Prostate gland (tissue), 2 donors: ENCODE measurements at regions not wholly inside any gene's neighbourhood (a gene's known extent, or its start where the extent isn't known, plus 50 kb on each side); places are given as distances from the start of the nearest gene placed in this dataset.

Experiments
- DNase-seq: peaks from one replicate; pipeline ENCODE4 v3.0.0-alpha.2; 2019; ENCODE audit warnings: low spot score
- H3K27ac ChIP-seq, 2 donors: fragments of 200-600 bp; sonication (generic); 2 replicates each; pipeline ENCODE4 v1.5.1; 2017 to 2019
- H3K27me3 ChIP-seq: fragments of 200-600 bp; sonication (generic); replicated peaks from 2 replicates; pipeline ENCODE4 v1.5.1; 2019; ENCODE audit not compliant: insufficient read depth
- H3K36me3 ChIP-seq, 2 donors: fragments of 200-600 bp; sonication (generic); 1 replicate in 1 of 2; 2 replicates in 1 of 2; pipeline versions ENCODE4 v1.5.1 to v1.8.1; 2017 to 2019
- H3K4me1 ChIP-seq: fragments of 200-600 bp; sonication (generic); replicated peaks from 2 replicates; pipeline ENCODE4 v1.5.1; 2019
- H3K4me3 ChIP-seq, 2 donors: fragments of 200-600 bp; sonication (generic); 2 replicates each; pipeline ENCODE4 v1.5.1; 2017 to 2019
- H3K9me3 ChIP-seq: fragments of 200-600 bp; sonication (generic); 2 replicates; pipeline ENCODE4 v1.5.1; 2017
- POLR2A ChIP-seq: fragments of 450-650 bp; IDR thresholded peaks from one replicate; pipeline ENCODE4 v1.6.1; 2016; ENCODE audit warnings: antibody characterized with exemption, mild to moderate bottlenecking
- POLR2AphosphoS5 ChIP-seq: sonication (generic); formaldehyde crosslinking; IDR thresholded peaks from one replicate; pipeline ENCODE4 v1.6.1; 2017; ENCODE audit warnings: antibody characterized with exemption
- WGBS: methylation state at CpG from one replicate; pipeline ENCODE4 v1.1.5; 2018; 5-methylcytosine and 5-hydroxymethylcytosine counted together
- intact Hi-C: fragments of 100-400 bp; cut with DNase I; formaldehyde crosslinking; loops from one replicate; pipeline ENCODE4 v1.14.2; 2022
- TF ChIP-seq, protein P1 (sequence below), 4 experiments: fragments of 200-600 bp in 2 of 4; fragments of 450-650 bp in 2 of 4; sonication (generic) in 2 of 4; IDR thresholded peaks; 1 replicate in 3 of 4; 2 replicates in 1 of 4; pipeline ENCODE4 v1.5.1; 2016 to 2019; ENCODE audit warnings: antibody characterized with exemption in 4 of 4, mild to moderate bottlenecking in 2 of 4, moderate library complexity in 2 of 4

- TF ChIP-seq POLR2AphosphoS5, result no peak
- TF ChIP-seq, protein P1, sequence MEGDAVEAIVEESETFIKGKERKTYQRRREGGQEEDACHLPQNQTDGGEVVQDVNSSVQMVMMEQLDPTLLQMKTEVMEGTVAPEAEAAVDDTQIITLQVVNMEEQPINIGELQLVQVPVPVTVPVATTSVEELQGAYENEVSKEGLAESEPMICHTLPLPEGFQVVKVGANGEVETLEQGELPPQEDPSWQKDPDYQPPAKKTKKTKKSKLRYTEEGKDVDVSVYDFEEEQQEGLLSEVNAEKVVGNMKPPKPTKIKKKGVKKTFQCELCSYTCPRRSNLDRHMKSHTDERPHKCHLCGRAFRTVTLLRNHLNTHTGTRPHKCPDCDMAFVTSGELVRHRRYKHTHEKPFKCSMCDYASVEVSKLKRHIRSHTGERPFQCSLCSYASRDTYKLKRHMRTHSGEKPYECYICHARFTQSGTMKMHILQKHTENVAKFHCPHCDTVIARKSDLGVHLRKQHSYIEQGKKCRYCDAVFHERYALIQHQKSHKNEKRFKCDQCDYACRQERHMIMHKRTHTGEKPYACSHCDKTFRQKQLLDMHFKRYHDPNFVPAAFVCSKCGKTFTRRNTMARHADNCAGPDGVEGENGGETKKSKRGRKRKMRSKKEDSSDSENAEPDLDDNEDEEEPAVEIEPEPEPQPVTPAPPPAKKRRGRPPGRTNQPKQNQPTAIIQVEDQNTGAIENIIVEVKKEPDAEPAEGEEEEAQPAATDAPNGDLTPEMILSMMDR (IDR thresholded peaks at IDR 0.05), result no peak
- TF ChIP-seq POLR2A, result no peak
- intact Hi-C loops, result no loop called here
- Histone ChIP-seq H3K4me3 (no peak overlapping the region), H3K9me3 (no peaks in the 10 kb centered on the region), H3K36me3 (no peaks in the 10 kb centered on the region), H3K27me3 (no peaks in the 10 kb centered on the region), H3K4me1 (no peaks in the 10 kb centered on the region), H3K27ac (no peak overlapping the region)
- WGBS, result 44% methylated on average over 1 of the region's 1 CpG
- no peak for DNase-seq
These were observed 252.4 kb upstream of the SLIT2 start for GRCh38 chr4:19999276-19999675.

GRCh38 chr4:19993242-19993641, 258.5 kb upstream of the SLIT2 start:
- WGBS, result 63% methylated on average over 2 of the region's 2 CpGs
- intact Hi-C loops, result no loop called here

GRCh38 chr4:19992471-19993093, 259.1 kb upstream of the SLIT2 start:
- Histone ChIP-seq H3K9me3 (no peaks in the 10 kb centered on the region), H3K27ac (no peak overlapping the region), H3K4me3 (no peak overlapping the region), H3K27me3 (no peaks in the 10 kb centered on the region), H3K4me1 (no peaks in the 10 kb centered on the region), H3K36me3 (no peaks in the 10 kb centered on the region)
- intact Hi-C loops, result no loop called here
- no peak for DNase-seq
- WGBS, result 80% methylated on average over 4 of the region's 4 CpGs
- TF ChIP-seq POLR2A, result no peak
- TF ChIP-seq POLR2AphosphoS5, result no peak
- TF ChIP-seq, protein P1 (IDR thresholded peaks at IDR 0.05), result no peak

More at GRCh38 chr4:19993242-19993641, 258.5 kb upstream of the SLIT2 start:
- Histone ChIP-seq H3K4me1 (no peaks in the 10 kb centered on the region), H3K27me3 (no peaks in the 10 kb centered on the region), H3K4me3 (no peak overlapping the region), H3K36me3 (no peaks in the 10 kb centered on the region), H3K27ac (no peak overlapping the region), H3K9me3 (no peaks in the 10 kb centered on the region)
- no peak for DNase-seq
- TF ChIP-seq, protein P1 (IDR thresholded peaks at IDR 0.05), result no peak
- TF ChIP-seq POLR2AphosphoS5 (no peak), POLR2A (no peak)

- no peak overlapping the region for H3K27ac ChIP-seq
- intact Hi-C loops, result no loop called here
These were observed 264.0 kb upstream of the SLIT2 start for GRCh38 chr4:19987746-19988145.

GRCh38 chr4:19983072-19983471, 268.6 kb upstream of the SLIT2 start:
- Histone ChIP-seq H3K36me3 (no peaks in the 10 kb centered on the region), H3K4me3 (no peak overlapping the region), H3K27ac (no peak overlapping the region), H3K27me3 (no peaks in the 10 kb centered on the region), H3K4me1 (no peaks in the 10 kb centered on the region), H3K9me3 (no peaks in the 10 kb centered on the region)
- no peak for TF ChIP-seq POLR2AphosphoS5
- TF ChIP-seq, protein P1 (IDR thresholded peaks at IDR 0.05), result no peak
- no peak for DNase-seq
- 83% methylated on average over 3 of the region's 3 CpGs for WGBS
- intact Hi-C loops, result no loop called here

More at GRCh38 chr4:19987746-19988145, 264.0 kb upstream of the SLIT2 start:
- Histone ChIP-seq H3K9me3 (no peaks in the 10 kb centered on the region), H3K27me3 (no peaks in the 10 kb centered on the region), H3K4me3 (no peak overlapping the region), H3K36me3 (no peaks in the 10 kb centered on the region), H3K4me1 (no peaks in the 10 kb centered on the region)
- TF ChIP-seq POLR2AphosphoS5, result no peak
- TF ChIP-seq, protein P1 (IDR thresholded peaks at IDR 0.05), result no peak
- TF ChIP-seq POLR2A, result no peak
- no peak for DNase-seq
